HCT116 (cell line): ENCODE measurements at regions not wholly inside any gene's neighbourhood (a gene's known extent, or its start where the extent isn't known, plus 50 kb on each side); places are given as distances from the start of the nearest gene placed in this dataset.

Experiments used
- ATAC-seq: fragments of 200-7000 bp; cut with Tn5 transposase; 2 replicates; pipeline ENCODE4 v1.9.1; 2020; ENCODE audit warnings: mild to moderate bottlenecking, moderate library complexity
- BruUV-seq: library from RNA; stranded (reverse); fragments of 400-500 nt; replicated peaks from 2 replicates; lab custom pipeline; 2021; lab: Mats Ljungman, UMichigan
- CTCF ChIA-PET: fragments of 300-600 bp; sonication (Branson Sonifier 250); formaldehyde crosslinking; loops from one replicate; lab custom pipeline; 2021; ENCODE audit warnings: antibody characterized with exemption; lab: Charles Lee
- POLR2A ChIA-PET: fragments of 300-600, 350-600 bp; sonication (Branson Sonifier 250); formaldehyde crosslinking; loops from one replicate; lab custom pipeline; 2021; ENCODE audit warnings: antibody characterized with exemption; lab: Charles Lee
- RAD21 ChIA-PET, 2 experiments: fragments of 300-600 bp; sonication (Branson Sonifier 250); formaldehyde crosslinking; loops; one replicate each; lab custom pipeline; 2023; ENCODE audit warnings: low total read pairs in 2 of 2; ENCODE audit not compliant: uncharacterized antibody in 2 of 2, unreplicated experiment in 2 of 2, low non-redundant PET in 1 of 2; lab: Charles Lee
- DNase-seq: peaks from one replicate; pipeline ENCODE4 v3.0.0-alpha.2; 2010; ENCODE audit warnings: low read depth, low spot score
- H2AFZ ChIP-seq: fragments of 200-600 bp; shearing (Covaris generic), sonication (generic); 2 replicates; pipeline ENCODE4 v1.6.1; 2017; ENCODE audit warnings: low read depth, mixed run types, mixed read lengths, antibody characterized with exemption, low read length; ENCODE audit not compliant: poor library complexity, severe bottlenecking
- H3K27ac ChIP-seq: 2 replicates; pipeline ENCODE4 v1.5.1; 2012; ENCODE audit warnings: low read depth, low read length
- H3K27me3 ChIP-seq: fragments of 200-600 bp; sonication (generic); 2 replicates; pipeline ENCODE4 v1.6.1; 2016; ENCODE audit warnings: mixed run types, low read length, mixed read lengths; ENCODE audit not compliant: insufficient read depth
- H3K36me3 ChIP-seq, 2 experiments: fragments of 200-500 bp in 1 of 2; fragments of 200-600 bp in 1 of 2; sonication (Bioruptor generic) in 1 of 2; sonication (generic) in 1 of 2; 2 replicates each; pipeline versions ENCODE4 v1.5.1 to v1.6.1; 2014 to 2016; ENCODE audit warnings: low read length in 2 of 2, inconsistent platforms in 1 of 2, mixed read lengths in 1 of 2, mixed run types in 1 of 2; ENCODE audit not compliant: insufficient read depth in 2 of 2, control insufficient read depth in 1 of 2
- H3K4me1 ChIP-seq, 2 experiments: fragments of 200-600 bp in 1 of 2; sonication (generic) in 1 of 2; 2 replicates each; pipeline versions ENCODE4 v1.5.1 to v1.6.1; 2012 to 2017; ENCODE audit warnings: low read length in 2 of 2, inconsistent platforms in 1 of 2, mild to moderate bottlenecking in 1 of 2, mixed read lengths in 1 of 2, mixed run types in 1 of 2, moderate library complexity in 1 of 2; ENCODE audit not compliant: insufficient read depth in 2 of 2, control insufficient read depth in 1 of 2
- H3K4me2 ChIP-seq: fragments of 200-600 bp; sonication (generic); 2 replicates; pipeline ENCODE4 v1.6.1; 2017; ENCODE audit warnings: mixed run types, low read length, mixed read lengths
- H3K4me3 ChIP-seq, 2 experiments: fragments of 200-600 bp in 1 of 2; sonication (generic) in 1 of 2; replicated peaks in 1 of 2; 2 replicates each; pipeline ENCODE4 v1.5.1; 2011 to 2016; ENCODE audit warnings: low read length in 2 of 2, control low read depth in 1 of 2, low read depth in 1 of 2, mild to moderate bottlenecking in 1 of 2, mixed read lengths in 1 of 2, mixed run types in 1 of 2
- H3K79me2 ChIP-seq: fragments of 200-600 bp; sonication (generic); 2 replicates; pipeline ENCODE4 v1.6.1; 2017; ENCODE audit warnings: mild to moderate bottlenecking, mixed run types, low read length, moderate library complexity, mixed read lengths; ENCODE audit not compliant: insufficient read depth
- H3K9ac ChIP-seq: fragments of 200-600 bp; sonication (generic); 2 replicates; pipeline ENCODE4 v1.6.1; 2016; ENCODE audit warnings: low read length, mixed read lengths
- H3K9me2 ChIP-seq: fragments of 200-600 bp; sonication (generic), shearing (Covaris generic); 2 replicates; pipeline ENCODE4 v1.6.1; 2017; ENCODE audit warnings: mixed run types, mild to moderate bottlenecking, moderate library complexity; ENCODE audit not compliant: insufficient read depth
- H3K9me3 ChIP-seq, 2 experiments: fragments of 200-500 bp in 1 of 2; fragments of 200-600 bp in 1 of 2; sonication (Bioruptor generic) in 1 of 2; sonication (generic) in 1 of 2; 2 replicates each; pipeline ENCODE4 v1.6.1; 2014 to 2017; ENCODE audit warnings: low read length in 2 of 2, mixed read lengths in 2 of 2, inconsistent platforms in 1 of 2, low read depth in 1 of 2, mild to moderate bottlenecking in 1 of 2, mixed run types in 1 of 2, moderate library complexity in 1 of 2; ENCODE audit not compliant: control insufficient read depth in 1 of 2, insufficient read depth in 1 of 2
- H4K20me1 ChIP-seq: fragments of 200-600 bp; sonication (generic), shearing (Covaris generic); 2 replicates; pipeline ENCODE4 v1.6.1; 2017; ENCODE audit warnings: mixed run types, mild to moderate bottlenecking, moderate library complexity; ENCODE audit not compliant: insufficient read depth
- CBX3 ChIP-seq: IDR thresholded peaks from 2 replicates; pipeline ENCODE4 v1.6.1; 2012; ENCODE audit warnings: low read depth
- ELF1 ChIP-seq: IDR thresholded peaks from 2 replicates; pipeline ENCODE4 v1.6.1; 2012; ENCODE audit warnings: low read depth, borderline replicate concordance
- JUND ChIP-seq: IDR thresholded peaks from 2 replicates; pipeline ENCODE4 v1.6.1; 2012
- POLR2A ChIP-seq: IDR thresholded peaks from 2 replicates; pipeline ENCODE4 v1.7.0; 2011; ENCODE audit warnings: borderline replicate concordance; ENCODE audit not compliant: insufficient read depth, insufficient read length; ENCODE audit errors: extremely low read depth
- POLR2AphosphoS5 ChIP-seq: IDR thresholded peaks from 2 replicates; pipeline ENCODE4 v1.6.1; 2011; ENCODE audit warnings: mild to moderate bottlenecking, low read depth, low read length, moderate library complexity
- REST ChIP-seq: IDR thresholded peaks from 2 replicates; pipeline ENCODE4 v1.6.1; 2012; ENCODE audit warnings: low read depth
- SIN3A ChIP-seq: IDR thresholded peaks from 2 replicates; pipeline ENCODE4 v1.6.1; 2012; ENCODE audit warnings: low read depth
- SP1 ChIP-seq: IDR thresholded peaks from 2 replicates; pipeline ENCODE4 v1.6.1; 2012; ENCODE audit warnings: low read depth
- SRF ChIP-seq: IDR thresholded peaks from 2 replicates; pipeline ENCODE4 v1.6.1; 2012; ENCODE audit warnings: low read depth
- YY1 ChIP-seq: IDR thresholded peaks from 2 replicates; pipeline ENCODE4 v1.6.1; 2011; ENCODE audit warnings: low read length, low read depth, moderate library complexity, mild to moderate bottlenecking; ENCODE audit not compliant: insufficient replicate concordance; ENCODE audit errors: extremely low read depth
- ZFX ChIP-seq: fragments of 450-650 bp; IDR thresholded peaks from 2 replicates; pipeline ENCODE4 v1.6.1; 2017
- intact Hi-C: fragments of 100-400 bp; cut with micrococcal nuclease; formaldehyde crosslinking; loops from 2 replicates; pipeline ENCODE4 v1.10.0; 2022

GRCh38 chr18:78920456-78921138 is 59.0 kb upstream of the SALL3 start:
- BruUV-seq, result no TSS peak
- no peak for ATAC-seq
- intact Hi-C loops, result no loop called here
- no peak for TF ChIP-seq YY1
- TF ChIP-seq REST, result no peak
- TF ChIP-seq POLR2A, result no peak
- TF ChIP-seq SP1, result no peak
- TF ChIP-seq ELF1, result no peak
- no peak for TF ChIP-seq POLR2AphosphoS5
- no peak for TF ChIP-seq CBX3
- no peak for TF ChIP-seq SIN3A
- no peak for TF ChIP-seq ZFX
- no peak for TF ChIP-seq JUND
- TF ChIP-seq SRF, result no peak
- H3K27ac ChIP-seq, result no peak overlapping the region
- no peak for DNase-seq
- no peak overlapping the region for H3K4me2 ChIP-seq
- H2AFZ ChIP-seq, result no peak overlapping the region
- H3K9me2 ChIP-seq, result no peaks in the 10 kb centered on the region
- H3K27me3 ChIP-seq, result peaks cover 6% of the 10 kb centered on the region; the same call in 1 of the 2 replicates
- H4K20me1 ChIP-seq, result no peaks in the 10 kb centered on the region
- ChIA-PET RAD21 (no interaction called here), POLR2A (no interaction called here), CTCF (no interaction called here)
- H3K9me3 ChIP-seq, result no peaks in the 10 kb centered on the region
- H3K79me2 ChIP-seq, result no peaks in the 10 kb centered on the region
- no peaks in the 10 kb centered on the region for H3K36me3 ChIP-seq
- H3K9ac ChIP-seq, result no peak overlapping the region
- no peak overlapping the region for H3K4me3 ChIP-seq
- no peaks in the 10 kb centered on the region for H3K4me1 ChIP-seq
